ENCODE measurements at regions not wholly inside any gene's neighbourhood (a gene's known extent, or its start where the extent isn't known, plus 50 kb on each side); places are given as distances from the start of the nearest gene placed in this dataset.
"Not testable (repeated sequence)": the region's sequence is repeated elsewhere in the genome, so short reads cannot be mapped to it uniquely, and the experiment has no call there.

- no peak for DNase-seq
These were observed 300.0 kb upstream of the ALG10B start for GRCh38 chr12:38016602-38017001.

- no peak for DNase-seq
These were observed 290.7 kb upstream of the ALG10B start for GRCh38 chr12:38025916-38026315.

- no peak for DNase-seq
These were observed 263.5 kb upstream of the ALG10B start for GRCh38 chr12:38053113-38053512.

- DNase-seq: no peak
These were observed 262.7 kb upstream of the ALG10B start for GRCh38 chr12:38053655-38054464.

GRCh38 chr12:38056701-38057689, 259.6 kb upstream of the ALG10B start:
- no peak for DNase-seq

GRCh38 chr12:38099686-38100085, 216.9 kb upstream of the ALG10B start:
- DNase-seq: no peak

GRCh38 chr12:38101753-38102152, 214.8 kb upstream of the ALG10B start:
- DNase-seq: no peak

GRCh38 chr12:38102197-38102596, 214.4 kb upstream of the ALG10B start:
- DNase-seq: no peak

- no peak for DNase-seq
These were observed 206.4 kb upstream of the ALG10B start for GRCh38 chr12:38110026-38110699.

GRCh38 chr12:38113991-38114390, 202.6 kb upstream of the ALG10B start:
- DNase-seq: no peak

GRCh38 chr12:38116968-38117367, 199.6 kb upstream of the ALG10B start:
- no peak for DNase-seq

GRCh38 chr12:38118632-38119031, 197.9 kb upstream of the ALG10B start:
- DNase-seq: no peak

- DNase-seq: no peak
These were observed 196.1 kb upstream of the ALG10B start for GRCh38 chr12:38120438-38120837.

- not testable (repeated sequence) for DNase-seq
These were observed 193.5 kb upstream of the ALG10B start for GRCh38 chr12:38123028-38123427.

- no peak for DNase-seq
These were observed 192.9 kb upstream of the ALG10B start for GRCh38 chr12:38123566-38124246.

GRCh38 chr12:38124247-38125012, 192.1 kb upstream of the ALG10B start:
- no peak for DNase-seq

- DNase-seq: no peak
These were observed 184.4 kb upstream of the ALG10B start for GRCh38 chr12:38132139-38132538.

- no peak for DNase-seq
These were observed 179.3 kb upstream of the ALG10B start for GRCh38 chr12:38137287-38137686.

- DNase-seq: no peak
These were observed 178.9 kb upstream of the ALG10B start for GRCh38 chr12:38137716-38138115.

- DNase-seq: peak; percentile 48
These were observed 178.1 kb upstream of the ALG10B start for GRCh38 chr12:38138225-38139221.

Data from fibroblast of upper back skin (primary cell).